GM23248 (cell line): ENCODE measurements at regions not wholly inside any gene's neighbourhood (a gene's known extent, or its start where the extent isn't known, plus 50 kb on each side); places are given as distances from the start of the nearest gene placed in this dataset.
"Not testable (repeated sequence)": the region's sequence is repeated elsewhere in the genome, so short reads cannot be mapped to it uniquely, and the experiment has no call there.

ENCODE experiments used
- DNase-seq: peaks from one replicate; pipeline ENCODE4 v3.0.0-alpha.2; 2015
- H2AFZ ChIP-seq: fragments of 200-600 bp; sonication (generic); 2 replicates; pipeline ENCODE4 v1.6.1; 2016; ENCODE audit warnings: antibody characterized with exemption
- H3F3A ChIP-seq: fragments of 200-600 bp; sonication (generic); 2 replicates; pipeline ENCODE4 v1.6.1; 2016; ENCODE audit warnings: mild to moderate bottlenecking, antibody characterized with exemption, mixed run types; ENCODE audit not compliant: insufficient read depth
- H3K27ac ChIP-seq: fragments of 200-600 bp; sonication (generic); 2 replicates; pipeline ENCODE4 v1.5.1; 2016; ENCODE audit warnings: mild to moderate bottlenecking
- H3K27me3 ChIP-seq: fragments of 200-600 bp; sonication (generic); replicated peaks from 2 replicates; pipeline ENCODE4 v1.6.1; 2016; ENCODE audit warnings: mild to moderate bottlenecking; ENCODE audit not compliant: insufficient read depth
- H3K36me3 ChIP-seq: fragments of 200-600 bp; sonication (generic); 2 replicates; pipeline ENCODE4 v1.6.1; 2016; ENCODE audit warnings: low read depth, mild to moderate bottlenecking
- H3K4me1 ChIP-seq: fragments of 200-600 bp; sonication (generic); 2 replicates; pipeline ENCODE4 v1.6.1; 2016; ENCODE audit warnings: mild to moderate bottlenecking; ENCODE audit not compliant: insufficient read depth
- H3K4me2 ChIP-seq: fragments of 200-600 bp; sonication (generic); one replicate; pipeline ENCODE4 v1.6.1; 2016; ENCODE audit warnings: mild to moderate bottlenecking; ENCODE audit not compliant: unreplicated experiment
- H3K4me3 ChIP-seq: fragments of 200-600 bp; sonication (generic); 2 replicates; pipeline ENCODE4 v1.5.1; 2016; ENCODE audit warnings: mild to moderate bottlenecking
- H3K79me2 ChIP-seq: fragments of 200-600 bp; sonication (generic); 2 replicates; pipeline ENCODE4 v1.6.1; 2016; ENCODE audit warnings: mild to moderate bottlenecking; ENCODE audit not compliant: insufficient read depth
- H3K9ac ChIP-seq: fragments of 200-600 bp; sonication (generic); 2 replicates; pipeline ENCODE4 v1.6.1; 2016; ENCODE audit warnings: mild to moderate bottlenecking
- H3K9me2 ChIP-seq: fragments of 200-600 bp; sonication (generic); 2 replicates; pipeline ENCODE4 v1.6.1; 2016; ENCODE audit warnings: mixed run types, mild to moderate bottlenecking, moderate library complexity; ENCODE audit not compliant: insufficient read depth
- H3K9me3 ChIP-seq: fragments of 200-600 bp; sonication (generic); one replicate; pipeline ENCODE4 v1.6.1; 2017; ENCODE audit warnings: low read depth
- H4K20me1 ChIP-seq: fragments of 200-600 bp; sonication (generic); 2 replicates; pipeline ENCODE4 v1.6.0; 2016; ENCODE audit not compliant: insufficient read depth
- EZH2 ChIP-seq: fragments of 200-600 bp; sonication (generic); IDR thresholded peaks from 2 replicates; pipeline ENCODE4 v1.6.1; 2018; ENCODE audit warnings: antibody characterized with exemption, mild to moderate bottlenecking; ENCODE audit not compliant: insufficient read depth, poor library complexity, severe bottlenecking
- EZH2phosphoT487 ChIP-seq: fragments of 200-600 bp; sonication (generic); IDR thresholded peaks from 2 replicates; pipeline ENCODE4 v1.6.1; 2018; ENCODE audit warnings: antibody characterized with exemption, moderate library complexity, mild to moderate bottlenecking, low read depth; ENCODE audit not compliant: insufficient read depth
- WGBS, 2 experiments: methylation state at CpG; one replicate each; pipeline ENCODE4 v1.1.6; 2015 to 2017; ENCODE audit warnings: low lambda C conversion rate in 2 of 2, low coverage in 1 of 2; ENCODE audit errors: missing lambda C conversion rate in 2 of 2; 5-methylcytosine and 5-hydroxymethylcytosine counted together
- in situ Hi-C: fragments of 300-500 bp; cut with MboI; formaldehyde crosslinking; loops from 2 replicates; pipeline ENCODE4 v1.15.0; 2020

DNA sequence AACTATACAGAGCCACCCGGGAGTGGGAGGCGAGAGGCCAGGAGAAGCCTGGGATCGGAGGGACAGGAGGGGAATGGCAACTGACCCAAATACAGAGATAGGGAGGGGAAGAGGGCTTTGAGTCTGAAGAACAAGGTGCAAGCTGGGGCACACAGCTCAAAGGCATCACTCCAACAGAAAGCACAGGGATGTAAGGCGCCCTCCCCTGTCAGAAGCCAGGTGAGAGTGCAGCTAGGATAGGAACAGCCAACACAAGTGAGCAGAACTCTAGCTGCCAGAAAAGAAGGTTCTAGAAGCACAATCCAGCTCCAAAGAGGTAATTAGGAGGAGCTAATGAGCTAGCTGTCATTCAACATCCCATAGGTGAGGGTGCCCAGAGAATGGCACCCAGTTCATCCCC is 232.2 kb downstream of the DHX15 start:
- H3K4me2 ChIP-seq, result no peak overlapping the region
- H3K9me3 ChIP-seq, result no peaks in the 10 kb centered on the region
- H3K79me2 ChIP-seq, result no peaks in the 10 kb centered on the region
- no peak for TF ChIP-seq EZH2phosphoT487
- no peak for TF ChIP-seq EZH2
- DNase-seq, result no peak
- no peaks in the 10 kb centered on the region for H4K20me1 ChIP-seq
- H3K36me3 ChIP-seq, result no peaks in the 10 kb centered on the region
- in situ Hi-C loops, result no loop called here
- H3K27ac ChIP-seq, result no peak overlapping the region
- no peak overlapping the region for H3K9ac ChIP-seq
- no peaks in the 10 kb centered on the region for H3K4me1 ChIP-seq
- H3F3A ChIP-seq, result no peaks in the 10 kb centered on the region
- no peaks in the 10 kb centered on the region for H3K9me2 ChIP-seq
- 56 to 65% methylated on average over 4 of the region's 4 CpGs for WGBS, 2 experiments
- H3K4me3 ChIP-seq, result no peak overlapping the region
- H3K27me3 ChIP-seq, result no peaks in the 10 kb centered on the region; the same call in 1 of the 2 replicates
- no peak overlapping the region for H2AFZ ChIP-seq

DNA sequence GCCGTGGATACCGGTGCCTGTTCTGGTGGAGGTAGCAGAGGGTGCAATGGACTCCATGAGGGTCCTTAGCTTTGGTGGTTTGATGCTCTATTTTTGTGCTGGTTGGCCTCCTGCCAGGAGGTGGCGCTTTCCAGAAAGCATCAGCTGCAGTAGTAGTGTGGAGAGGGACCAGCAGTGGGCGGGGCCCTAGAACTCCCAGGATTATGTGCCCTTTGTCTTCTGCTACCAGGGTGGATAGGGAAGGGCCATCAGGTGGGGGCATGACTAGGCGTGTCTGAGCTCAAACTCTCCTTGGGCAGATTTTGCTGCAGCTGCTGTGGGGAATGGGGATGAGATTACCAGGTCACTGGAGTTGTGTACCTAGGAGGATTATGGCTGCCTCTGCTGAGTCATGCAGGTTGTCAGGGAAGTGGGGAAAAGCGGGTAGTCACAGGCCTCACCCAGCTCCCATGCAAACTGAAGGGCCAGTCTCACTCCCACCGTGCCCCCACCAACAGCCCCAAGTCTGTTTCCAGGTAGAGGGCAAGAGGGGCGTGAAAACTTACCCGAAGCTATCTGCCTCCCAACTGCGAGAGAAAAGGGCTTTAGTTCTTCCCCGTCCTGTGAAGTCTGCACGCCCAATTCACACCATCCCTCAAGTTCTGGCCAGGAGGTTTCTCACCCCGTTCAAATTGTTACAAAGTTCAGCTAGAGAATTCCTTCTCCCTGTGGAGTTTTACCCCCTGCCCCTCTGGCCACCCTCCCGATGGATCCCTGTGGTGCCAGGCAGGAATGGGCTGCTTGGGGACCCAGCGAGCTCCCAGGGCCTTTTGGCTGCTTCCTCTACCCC is 235.0 kb downstream of the DHX15 start:
- H3F3A ChIP-seq, H3K4me3 ChIP-seq, H3K27ac ChIP-seq, H2AFZ ChIP-seq, H3K79me2 ChIP-seq, H4K20me1 ChIP-seq, DNase-seq, H3K4me1 ChIP-seq, H3K9me3 ChIP-seq, H3K27me3 ChIP-seq, H3K4me2 ChIP-seq, H3K36me3 ChIP-seq, in situ Hi-C loops, H3K9ac ChIP-seq, H3K9me2 ChIP-seq: not testable (repeated sequence)
- 51 to 56% methylated on average over 15 of the region's 15 CpGs for WGBS, 2 experiments

DNA sequence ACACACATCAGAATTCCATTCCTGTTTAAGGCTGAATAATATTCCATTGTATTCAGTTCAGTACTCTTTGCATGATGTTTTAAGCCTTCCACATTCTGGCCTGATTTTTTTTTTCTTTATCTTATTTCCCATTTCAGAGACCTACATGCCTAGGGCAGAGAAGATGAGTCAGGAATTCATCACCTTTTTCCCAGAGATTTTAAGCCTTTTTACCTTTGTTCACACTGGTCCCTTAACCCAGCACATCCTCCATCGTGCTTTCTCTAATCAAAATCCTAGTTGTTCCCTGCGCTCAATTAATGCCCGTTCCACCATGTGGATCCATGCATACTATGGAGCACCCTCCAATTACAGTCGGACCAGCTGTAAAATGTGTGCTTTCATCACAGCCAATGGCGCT is 245.1 kb downstream of the DHX15 start:
- Histone ChIP-seq H2AFZ (no peak overlapping the region), H3K9me3 (no peaks in the 10 kb centered on the region), H3K36me3 (no peaks in the 10 kb centered on the region), H3F3A (no peaks in the 10 kb centered on the region), H3K4me3 (no peak overlapping the region), H3K27ac (no peak overlapping the region), H3K4me1 (no peaks in the 10 kb centered on the region), H3K9ac (no peak overlapping the region), H3K79me2 (no peaks in the 10 kb centered on the region), H3K9me2 (no peaks in the 10 kb centered on the region), H4K20me1 (no peaks in the 10 kb centered on the region), H3K27me3 (no peaks in the 10 kb centered on the region; the same call in 1 of the 2 replicates), H3K4me2 (no peak overlapping the region)
- no peak for DNase-seq
- WGBS, 2 experiments, result 52 to 58% methylated on average over 5 of the region's 5 CpGs
- in situ Hi-C loops, result no loop called here
- TF ChIP-seq EZH2phosphoT487, result no peak
- no peak for TF ChIP-seq EZH2

DNA sequence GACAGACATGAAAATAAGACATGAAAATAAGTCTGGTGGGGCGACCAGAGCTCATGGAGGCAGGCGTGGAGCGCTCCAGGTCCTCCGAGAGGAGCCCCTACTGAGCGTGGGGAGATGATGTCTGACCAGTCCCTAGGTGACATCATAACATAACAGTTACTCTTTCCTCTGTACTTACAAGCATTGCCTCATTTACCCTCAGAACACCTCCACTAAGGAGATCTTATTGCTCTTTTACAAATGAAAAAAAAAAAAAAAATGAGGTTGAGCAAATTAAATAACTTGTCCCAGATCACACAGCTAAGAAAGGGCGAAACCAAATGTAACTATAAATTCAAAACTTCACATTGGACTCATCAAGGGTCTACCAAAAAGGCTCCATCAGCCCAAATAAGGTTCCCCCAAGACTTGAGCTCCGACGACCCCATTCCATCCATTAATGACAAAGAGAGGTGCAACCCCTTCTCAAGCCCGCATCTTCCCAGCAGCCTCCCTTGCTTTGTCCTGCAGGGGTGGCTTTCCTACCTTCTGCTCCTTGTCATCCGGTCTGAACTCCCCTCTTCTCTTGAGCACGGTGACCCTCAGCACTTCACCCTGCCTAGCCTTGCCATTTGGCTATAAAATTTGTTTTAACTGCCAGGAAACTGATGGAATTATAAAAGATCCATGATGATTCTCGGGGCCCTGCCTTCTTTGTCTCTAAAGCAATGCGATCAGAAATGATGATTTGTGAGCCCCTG is 246.7 kb downstream of the DHX15 start:
- Histone ChIP-seq H3K4me3 (no peak overlapping the region), H3K4me1 (no peaks in the 10 kb centered on the region), H2AFZ (no peak overlapping the region), H3K79me2 (no peaks in the 10 kb centered on the region), H3K36me3 (no peaks in the 10 kb centered on the region), H3K9ac (no peak overlapping the region), H3F3A (no peaks in the 10 kb centered on the region), H3K27ac (no peak overlapping the region), H3K4me2 (no peak overlapping the region), H3K9me3 (no peaks in the 10 kb centered on the region), H3K9me2 (no peaks in the 10 kb centered on the region), H3K27me3 (no peaks in the 10 kb centered on the region; the same call in 1 of the 2 replicates), H4K20me1 (no peaks in the 10 kb centered on the region)
- 52 to 60% methylated on average over 13 of the region's 13 CpGs for WGBS, 2 experiments
- TF ChIP-seq EZH2 (no peak), EZH2phosphoT487 (no peak)
- in situ Hi-C loops, result no loop called here
- no peak for DNase-seq
